ENCODE measurements at regions not wholly inside any gene's neighbourhood (a gene's known extent, or its start where the extent isn't known, plus 50 kb on each side); places are given as distances from the start of the nearest gene placed in this dataset.

GRCh38 chr20:40565682-40566040 lies 123.4 kb downstream of the MAFB start:
- H3K27me3 ChIP-seq (ENCODE audit: control insufficient read depth, insufficient read depth, low read length): no peaks in the 10 kb centered on the region
- H3K36me3 ChIP-seq (ENCODE audit: control insufficient read depth, insufficient read depth, low read length): no peaks in the 10 kb centered on the region
- H3K9me3 ChIP-seq (ENCODE audit: control insufficient read depth, insufficient read depth, low read length): no peaks in the 10 kb centered on the region
- H3K4me1 ChIP-seq (ENCODE audit: control insufficient read depth, insufficient read depth, low read length): peaks cover 5% of the 10 kb centered on the region
- H3K9ac ChIP-seq (ENCODE audit: low read depth, low read length): no peak overlapping the region
- no peak overlapping the region for H3K4me3 ChIP-seq (ENCODE audit: low read depth, low read length)

- Histone ChIP-seq H3K27me3 (ENCODE audit: control insufficient read depth, insufficient read depth, low read length) (no peaks in the 10 kb centered on the region), H3K4me3 (ENCODE audit: low read depth, low read length) (no peak overlapping the region), H3K36me3 (ENCODE audit: control insufficient read depth, insufficient read depth, low read length) (no peaks in the 10 kb centered on the region), H3K9ac (ENCODE audit: low read depth, low read length) (no peak overlapping the region), H3K9me3 (ENCODE audit: control insufficient read depth, insufficient read depth, low read length) (no peaks in the 10 kb centered on the region), H3K4me1 (ENCODE audit: control insufficient read depth, insufficient read depth, low read length) (peaks cover 5% of the 10 kb centered on the region)
Observed at GRCh38 chr20:40565001-40565681, 123.9 kb downstream of the MAFB start.

- Histone ChIP-seq H3K27me3 (ENCODE audit: control insufficient read depth, insufficient read depth, low read length) (no peaks in the 10 kb centered on the region), H3K9me3 (ENCODE audit: control insufficient read depth, insufficient read depth, low read length) (no peaks in the 10 kb centered on the region), H3K9ac (ENCODE audit: low read depth, low read length) (no peak overlapping the region), H3K36me3 (ENCODE audit: control insufficient read depth, insufficient read depth, low read length) (no peaks in the 10 kb centered on the region), H3K4me3 (ENCODE audit: low read depth, low read length) (no peak overlapping the region), H3K4me1 (ENCODE audit: control insufficient read depth, insufficient read depth, low read length) (peaks cover 5% of the 10 kb centered on the region)
Observed at GRCh38 chr20:40563296-40563950, 125.6 kb downstream of the MAFB start.

- H3K9me3 ChIP-seq (ENCODE audit: control insufficient read depth, insufficient read depth, low read length): no peaks in the 10 kb centered on the region
- H3K4me3 ChIP-seq (ENCODE audit: low read depth, low read length): no peak overlapping the region
- no peaks in the 10 kb centered on the region for H3K36me3 ChIP-seq (ENCODE audit: control insufficient read depth, insufficient read depth, low read length)
- peaks cover 5% of the 10 kb centered on the region for H3K4me1 ChIP-seq (ENCODE audit: control insufficient read depth, insufficient read depth, low read length)
- H3K9ac ChIP-seq (ENCODE audit: low read depth, low read length): no peak overlapping the region
- no peaks in the 10 kb centered on the region for H3K27me3 ChIP-seq (ENCODE audit: control insufficient read depth, insufficient read depth, low read length)
Observed at GRCh38 chr20:40562031-40562430, 127.0 kb downstream of the MAFB start.

GRCh38 chr20:40561187-40561586 lies 127.8 kb downstream of the MAFB start:
- Histone ChIP-seq H3K9ac (ENCODE audit: low read depth, low read length) (no peak overlapping the region), H3K9me3 (ENCODE audit: control insufficient read depth, insufficient read depth, low read length) (no peaks in the 10 kb centered on the region), H3K4me3 (ENCODE audit: low read depth, low read length) (no peak overlapping the region), H3K27me3 (ENCODE audit: control insufficient read depth, insufficient read depth, low read length) (no peaks in the 10 kb centered on the region), H3K4me1 (ENCODE audit: control insufficient read depth, insufficient read depth, low read length) (peaks cover 5% of the 10 kb centered on the region), H3K36me3 (ENCODE audit: control insufficient read depth, insufficient read depth, low read length) (no peaks in the 10 kb centered on the region)

GRCh38 chr20:40558212-40558611 lies 130.8 kb downstream of the MAFB start:
- no peak overlapping the region for H3K4me3 ChIP-seq (ENCODE audit: low read depth, low read length)
- H3K4me1 ChIP-seq (ENCODE audit: control insufficient read depth, insufficient read depth, low read length): peaks cover 5% of the 10 kb centered on the region
- no peaks in the 10 kb centered on the region for H3K36me3 ChIP-seq (ENCODE audit: control insufficient read depth, insufficient read depth, low read length)
- H3K9ac ChIP-seq (ENCODE audit: low read depth, low read length): no peak overlapping the region
- H3K27me3 ChIP-seq (ENCODE audit: control insufficient read depth, insufficient read depth, low read length): no peaks in the 10 kb centered on the region
- no peaks in the 10 kb centered on the region for H3K9me3 ChIP-seq (ENCODE audit: control insufficient read depth, insufficient read depth, low read length)

GRCh38 chr20:40551125-40551530 lies 137.9 kb downstream of the MAFB start:
- Histone ChIP-seq H3K9me3 (ENCODE audit: control insufficient read depth, insufficient read depth, low read length) (no peaks in the 10 kb centered on the region), H3K9ac (ENCODE audit: low read depth, low read length) (no peak overlapping the region), H3K27me3 (ENCODE audit: control insufficient read depth, insufficient read depth, low read length) (no peaks in the 10 kb centered on the region), H3K36me3 (ENCODE audit: control insufficient read depth, insufficient read depth, low read length) (no peaks in the 10 kb centered on the region), H3K4me1 (ENCODE audit: control insufficient read depth, insufficient read depth, low read length) (no peaks in the 10 kb centered on the region), H3K4me3 (ENCODE audit: low read depth, low read length) (no peak overlapping the region)

GRCh38 chr20:40547483-40548091 lies 141.4 kb downstream of the MAFB start:
- Histone ChIP-seq H3K4me3 (ENCODE audit: low read depth, low read length) (no peak overlapping the region), H3K4me1 (ENCODE audit: control insufficient read depth, insufficient read depth, low read length) (no peaks in the 10 kb centered on the region), H3K9ac (ENCODE audit: low read depth, low read length) (no peak overlapping the region), H3K36me3 (ENCODE audit: control insufficient read depth, insufficient read depth, low read length) (no peaks in the 10 kb centered on the region), H3K9me3 (ENCODE audit: control insufficient read depth, insufficient read depth, low read length) (no peaks in the 10 kb centered on the region), H3K27me3 (ENCODE audit: control insufficient read depth, insufficient read depth, low read length) (no peaks in the 10 kb centered on the region)

GRCh38 chr20:40545478-40545877 lies 143.6 kb downstream of the MAFB start:
- H3K4me1 ChIP-seq (ENCODE audit: control insufficient read depth, insufficient read depth, low read length): no peaks in the 10 kb centered on the region
- no peaks in the 10 kb centered on the region for H3K27me3 ChIP-seq (ENCODE audit: control insufficient read depth, insufficient read depth, low read length)
- H3K9me3 ChIP-seq (ENCODE audit: control insufficient read depth, insufficient read depth, low read length): no peaks in the 10 kb centered on the region
- no peak overlapping the region for H3K4me3 ChIP-seq (ENCODE audit: low read depth, low read length)
- H3K9ac ChIP-seq (ENCODE audit: low read depth, low read length): no peak overlapping the region
- H3K36me3 ChIP-seq (ENCODE audit: control insufficient read depth, insufficient read depth, low read length): no peaks in the 10 kb centered on the region

- Histone ChIP-seq H3K4me3 (ENCODE audit: low read depth, low read length) (no peak overlapping the region), H3K9ac (ENCODE audit: low read depth, low read length) (no peak overlapping the region), H3K4me1 (ENCODE audit: control insufficient read depth, insufficient read depth, low read length) (no peaks in the 10 kb centered on the region), H3K9me3 (ENCODE audit: control insufficient read depth, insufficient read depth, low read length) (no peaks in the 10 kb centered on the region), H3K27me3 (ENCODE audit: control insufficient read depth, insufficient read depth, low read length) (no peaks in the 10 kb centered on the region), H3K36me3 (ENCODE audit: control insufficient read depth, insufficient read depth, low read length) (no peaks in the 10 kb centered on the region)
Observed at GRCh38 chr20:40542065-40542464, 147.0 kb downstream of the MAFB start.

- Histone ChIP-seq H3K9me3 (ENCODE audit: control insufficient read depth, insufficient read depth, low read length) (no peaks in the 10 kb centered on the region), H3K4me1 (ENCODE audit: control insufficient read depth, insufficient read depth, low read length) (no peaks in the 10 kb centered on the region), H3K4me3 (ENCODE audit: low read depth, low read length) (no peak overlapping the region), H3K36me3 (ENCODE audit: control insufficient read depth, insufficient read depth, low read length) (no peaks in the 10 kb centered on the region), H3K27me3 (ENCODE audit: control insufficient read depth, insufficient read depth, low read length) (no peaks in the 10 kb centered on the region), H3K9ac (ENCODE audit: low read depth, low read length) (no peak overlapping the region)
Observed at GRCh38 chr20:40540166-40540565, 148.9 kb downstream of the MAFB start.

GRCh38 chr20:40538131-40538530 lies 150.9 kb downstream of the MAFB start:
- Histone ChIP-seq H3K4me3 (ENCODE audit: low read depth, low read length) (no peak overlapping the region), H3K9ac (ENCODE audit: low read depth, low read length) (no peak overlapping the region), H3K4me1 (ENCODE audit: control insufficient read depth, insufficient read depth, low read length) (no peaks in the 10 kb centered on the region), H3K36me3 (ENCODE audit: control insufficient read depth, insufficient read depth, low read length) (no peaks in the 10 kb centered on the region), H3K27me3 (ENCODE audit: control insufficient read depth, insufficient read depth, low read length) (no peaks in the 10 kb centered on the region), H3K9me3 (ENCODE audit: control insufficient read depth, insufficient read depth, low read length) (no peaks in the 10 kb centered on the region)
